OCI-LY1 (cell line): ENCODE measurements at regions not wholly inside any gene's neighbourhood (a gene's known extent, or its start where the extent isn't known, plus 50 kb on each side); places are given as distances from the start of the nearest gene placed in this dataset.
"Not testable (repeated sequence)": the region's sequence is repeated elsewhere in the genome, so short reads cannot be mapped to it uniquely, and the experiment has no call there.

Experiments
- H2AFZ ChIP-seq: fragments of 200-600 bp; sonication (generic), shearing (Covaris generic); 2 replicates; pipeline ENCODE4 v1.6.0; 2014; ENCODE audit warnings: antibody characterized with exemption, mild to moderate bottlenecking, low read length
- H3F3A ChIP-seq: fragments of 200-600 bp; sonication (generic), shearing (Covaris generic); 2 replicates; pipeline ENCODE4 v1.6.0; 2014; ENCODE audit warnings: mild to moderate bottlenecking, antibody characterized with exemption, low read length, moderate library complexity; ENCODE audit not compliant: insufficient read depth
- H3K27ac ChIP-seq: fragments of 200-600 bp; sonication (generic); 2 replicates; pipeline ENCODE4 v1.5.1; 2014; ENCODE audit warnings: low read length, mixed run types, mild to moderate bottlenecking, low read depth; ENCODE audit not compliant: poor library complexity, severe bottlenecking
- H3K27me3 ChIP-seq: fragments of 200-600 bp; sonication (generic); 2 replicates; pipeline ENCODE4 v1.6.0; 2014; ENCODE audit warnings: antibody characterized with exemption, mild to moderate bottlenecking, low read length, moderate library complexity; ENCODE audit not compliant: insufficient read depth
- H3K36me3 ChIP-seq: fragments of 200-600 bp; sonication (generic); 2 replicates; pipeline ENCODE4 v1.6.1; 2014; ENCODE audit warnings: mild to moderate bottlenecking, antibody characterized with exemption, low read length, moderate library complexity, mixed read lengths; ENCODE audit not compliant: insufficient read depth
- H3K4me1 ChIP-seq: fragments of 200-600 bp; sonication (generic); 2 replicates; pipeline ENCODE4 v1.5.1; 2014; ENCODE audit warnings: mild to moderate bottlenecking, low read length, moderate library complexity; ENCODE audit not compliant: insufficient read depth, severe bottlenecking
- H3K4me2 ChIP-seq: fragments of 200-600 bp; sonication (generic), shearing (Covaris generic); 2 replicates; pipeline ENCODE4 v1.6.1; 2014; ENCODE audit warnings: low read length
- H3K4me3 ChIP-seq: fragments of 200-600 bp; sonication (generic); 2 replicates; pipeline ENCODE4 v1.5.1; 2014; ENCODE audit warnings: low read length, low read depth, mild to moderate bottlenecking, mixed read lengths; ENCODE audit not compliant: poor library complexity, severe bottlenecking
- H3K79me2 ChIP-seq: fragments of 200-600 bp; shearing (Covaris generic); 2 replicates; pipeline ENCODE4 v1.6.1; 2016; ENCODE audit warnings: mixed run types, low read length, mixed read lengths; ENCODE audit not compliant: insufficient read depth
- H3K9ac ChIP-seq: fragments of 200-600 bp; sonication (generic), shearing (Covaris generic); 2 replicates; pipeline ENCODE4 v1.6.1; 2014; ENCODE audit warnings: mild to moderate bottlenecking, low read length, mixed read lengths
- H3K9me2 ChIP-seq: fragments of 200-600 bp; sonication (generic), shearing (Covaris generic); 2 replicates; pipeline ENCODE4 v1.6.1; 2014; ENCODE audit warnings: low read depth, mild to moderate bottlenecking, low read length, mixed read lengths
- H3K9me3 ChIP-seq: fragments of 200-600 bp; shearing (Covaris generic); 2 replicates; pipeline ENCODE4 v1.6.1; 2014; ENCODE audit warnings: low read length, mixed read lengths
- H4K20me1 ChIP-seq: fragments of 200-600 bp; sonication (generic), shearing (Covaris generic); 2 replicates; pipeline ENCODE4 v1.6.0; 2016; ENCODE audit warnings: mild to moderate bottlenecking, low read length; ENCODE audit not compliant: insufficient read depth
- EZH2 ChIP-seq: fragments of 200-600 bp; sonication (generic), shearing (Covaris generic); IDR thresholded peaks from 2 replicates; pipeline ENCODE4 v1.8.0; 2017; ENCODE audit warnings: borderline replicate concordance, mixed run types, mild to moderate bottlenecking, antibody characterized with exemption, low read length, moderate library complexity, mixed read lengths
- TF ChIP-seq, protein P1 (sequence below): fragments of 200-600 bp; sonication (generic), shearing (Covaris generic); IDR thresholded peaks from 2 replicates; pipeline ENCODE4 v1.5.1; 2017; ENCODE audit warnings: mild to moderate bottlenecking, antibody characterized with exemption, low read length, moderate library complexity, mixed read lengths

DNA sequence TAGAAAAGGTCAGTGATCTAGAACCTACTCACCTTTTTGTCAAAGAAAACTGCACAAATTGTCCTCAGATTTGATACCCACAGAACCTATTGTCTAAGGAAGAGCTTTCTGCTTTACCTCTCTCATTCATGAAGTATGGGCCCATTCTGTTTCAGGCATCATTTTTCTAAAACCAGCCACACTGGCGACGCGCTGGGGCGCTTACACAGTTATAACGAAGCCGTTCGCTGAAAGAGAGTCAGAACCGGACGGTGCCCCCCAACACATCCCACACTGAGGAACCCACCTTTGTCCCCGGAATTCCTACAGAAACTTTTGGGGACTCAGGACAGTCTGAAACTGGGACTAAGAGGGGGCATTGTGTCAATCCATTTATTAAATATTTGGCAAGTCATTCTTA lies 206.3 kb upstream of the HAAO start:
- Histone ChIP-seq H3K4me3 (no peak overlapping the region), H3K36me3 (no peaks in the 10 kb centered on the region), H3K9me3 (peaks cover 6% of the 10 kb centered on the region), H3K9me2 (no peaks in the 10 kb centered on the region), H3F3A (no peaks in the 10 kb centered on the region), H4K20me1 (no peaks in the 10 kb centered on the region), H3K4me1 (no peaks in the 10 kb centered on the region), H2AFZ (no peak overlapping the region), H3K9ac (no peak overlapping the region), H3K27ac (no peak overlapping the region), H3K79me2 (no peaks in the 10 kb centered on the region), H3K4me2 (no peak overlapping the region), H3K27me3 (0 out of 2 replicates have a peak, but pooled peaks cover 2% of the 10 kb centered on the region)
- TF ChIP-seq, protein P1, sequence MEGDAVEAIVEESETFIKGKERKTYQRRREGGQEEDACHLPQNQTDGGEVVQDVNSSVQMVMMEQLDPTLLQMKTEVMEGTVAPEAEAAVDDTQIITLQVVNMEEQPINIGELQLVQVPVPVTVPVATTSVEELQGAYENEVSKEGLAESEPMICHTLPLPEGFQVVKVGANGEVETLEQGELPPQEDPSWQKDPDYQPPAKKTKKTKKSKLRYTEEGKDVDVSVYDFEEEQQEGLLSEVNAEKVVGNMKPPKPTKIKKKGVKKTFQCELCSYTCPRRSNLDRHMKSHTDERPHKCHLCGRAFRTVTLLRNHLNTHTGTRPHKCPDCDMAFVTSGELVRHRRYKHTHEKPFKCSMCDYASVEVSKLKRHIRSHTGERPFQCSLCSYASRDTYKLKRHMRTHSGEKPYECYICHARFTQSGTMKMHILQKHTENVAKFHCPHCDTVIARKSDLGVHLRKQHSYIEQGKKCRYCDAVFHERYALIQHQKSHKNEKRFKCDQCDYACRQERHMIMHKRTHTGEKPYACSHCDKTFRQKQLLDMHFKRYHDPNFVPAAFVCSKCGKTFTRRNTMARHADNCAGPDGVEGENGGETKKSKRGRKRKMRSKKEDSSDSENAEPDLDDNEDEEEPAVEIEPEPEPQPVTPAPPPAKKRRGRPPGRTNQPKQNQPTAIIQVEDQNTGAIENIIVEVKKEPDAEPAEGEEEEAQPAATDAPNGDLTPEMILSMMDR = no peak
- TF ChIP-seq EZH2 = no peak

DNA sequence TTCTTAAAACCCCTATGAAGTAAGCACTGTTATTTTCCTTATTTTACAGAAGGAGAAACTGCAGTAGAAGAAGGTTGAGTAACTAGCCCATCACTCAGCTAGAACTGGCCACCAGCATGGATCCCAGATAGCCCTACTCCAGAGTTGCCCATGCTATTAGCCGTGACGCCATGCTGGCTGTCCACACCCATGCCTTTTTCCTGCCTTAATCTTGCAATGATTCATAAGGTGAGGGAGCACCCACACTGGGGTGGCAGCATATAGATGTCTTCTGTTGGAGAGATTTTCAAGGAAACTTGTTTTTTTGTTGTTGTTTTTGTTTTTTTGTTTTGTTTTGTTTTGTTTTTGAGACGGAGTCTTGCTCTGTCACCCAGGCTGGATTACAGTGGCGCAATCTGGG lies 204.1 kb upstream of the HAAO start:
- no peaks in the 10 kb centered on the region for H3K27me3 ChIP-seq
- no peak overlapping the region for H3K4me3 ChIP-seq
- no peak overlapping the region for H3K27ac ChIP-seq
- H3K79me2 ChIP-seq = no peaks in the 10 kb centered on the region
- H2AFZ ChIP-seq = no peak overlapping the region
- TF ChIP-seq, protein P1 = no peak
- TF ChIP-seq EZH2 = no peak
- no peak overlapping the region for H3K4me2 ChIP-seq
- no peaks in the 10 kb centered on the region for H3K9me2 ChIP-seq
- no peaks in the 10 kb centered on the region for H3F3A ChIP-seq
- no peaks in the 10 kb centered on the region for H3K4me1 ChIP-seq
- H3K36me3 ChIP-seq = no peaks in the 10 kb centered on the region
- no peak overlapping the region for H3K9ac ChIP-seq
- H4K20me1 ChIP-seq = no peaks in the 10 kb centered on the region
- peaks cover 6% of the 10 kb centered on the region for H3K9me3 ChIP-seq

DNA sequence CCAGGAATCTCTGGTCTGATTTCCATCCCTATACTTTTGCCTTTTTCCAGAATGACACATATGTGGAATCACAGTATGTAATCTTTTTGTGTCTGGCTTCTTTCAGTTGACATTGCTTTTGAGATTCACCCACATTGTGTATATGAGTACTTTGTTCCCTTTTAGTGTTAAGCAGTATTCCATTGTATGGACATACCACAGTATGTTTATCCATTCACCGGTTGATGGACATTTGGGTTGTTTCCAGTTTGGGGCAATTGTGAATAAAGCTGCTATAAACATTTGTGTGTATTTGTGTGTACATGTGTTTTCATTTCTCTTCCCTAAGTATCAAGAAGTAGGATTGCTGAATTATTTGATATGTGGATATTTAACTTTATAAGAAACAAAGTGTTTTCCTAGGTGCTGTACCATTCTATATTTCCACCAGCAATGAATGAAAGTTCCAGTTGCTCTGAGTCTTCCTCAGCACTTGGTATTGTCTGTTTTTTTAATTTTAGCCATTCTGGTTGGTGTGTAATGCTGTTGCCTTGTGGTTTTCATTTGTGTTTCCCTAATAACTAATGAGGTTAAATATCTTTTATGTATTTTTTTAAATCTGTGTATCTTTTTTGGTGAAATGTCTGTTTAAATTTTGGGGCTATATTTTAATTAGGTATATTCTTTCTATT lies 203.5 kb upstream of the HAAO start:
- Histone ChIP-seq H3F3A (no peaks in the 10 kb centered on the region), H3K4me3 (no peak overlapping the region), H3K79me2 (no peaks in the 10 kb centered on the region), H4K20me1 (no peaks in the 10 kb centered on the region), H3K27ac (no peak overlapping the region), H3K9me2 (no peaks in the 10 kb centered on the region), H3K9ac (no peak overlapping the region), H2AFZ (no peak overlapping the region), H3K9me3 (peaks cover 6% of the 10 kb centered on the region), H3K36me3 (no peaks in the 10 kb centered on the region), H3K4me2 (no peak overlapping the region), H3K27me3 (no peaks in the 10 kb centered on the region), H3K4me1 (no peaks in the 10 kb centered on the region)
- TF ChIP-seq EZH2 = no peak
- TF ChIP-seq, protein P1 = no peak

DNA sequence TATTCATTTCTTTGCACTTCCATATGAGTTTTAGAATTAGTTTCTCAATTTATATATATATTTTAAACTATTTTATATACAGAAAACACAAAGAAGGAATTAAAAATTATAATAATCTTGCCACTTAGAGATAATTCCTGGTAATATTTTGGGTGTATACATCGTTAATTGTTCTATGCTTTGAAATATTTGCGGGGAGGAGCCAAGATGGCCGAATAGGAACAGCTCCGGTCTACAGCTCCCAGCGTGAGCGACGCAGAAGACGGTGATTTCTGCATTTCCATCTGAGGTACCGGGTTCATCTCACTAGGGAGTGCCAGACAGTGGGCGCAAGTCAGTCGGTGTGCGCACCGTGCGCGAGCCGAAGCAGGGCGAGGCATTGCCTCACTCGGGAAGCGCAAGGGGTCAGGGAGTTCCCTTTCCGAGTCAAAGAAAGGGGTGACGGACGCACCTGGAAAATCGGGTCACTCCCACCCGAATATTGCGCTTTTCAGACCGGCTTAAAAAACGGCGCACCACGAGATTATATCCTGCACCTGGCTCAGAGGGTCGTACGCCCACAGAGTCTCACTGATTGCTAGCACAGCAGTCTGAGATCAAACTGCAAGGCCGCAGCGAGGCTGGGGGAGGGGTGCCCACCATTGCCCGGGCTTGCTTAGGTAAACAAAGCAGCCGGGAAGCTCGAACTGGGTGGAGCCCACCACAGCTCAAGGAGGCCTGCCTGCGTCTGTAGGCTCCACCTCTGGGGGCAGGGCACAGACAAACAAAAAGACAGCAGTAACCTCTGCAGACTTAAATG lies 197.1 kb upstream of the HAAO start:
- not testable (repeated sequence) for H3K4me3 ChIP-seq, H3F3A ChIP-seq, H3K9me2 ChIP-seq, H4K20me1 ChIP-seq, H3K79me2 ChIP-seq, H3K9ac ChIP-seq, H3K27me3 ChIP-seq, H3K4me1 ChIP-seq, H3K27ac ChIP-seq, H2AFZ ChIP-seq, H3K36me3 ChIP-seq, H3K4me2 ChIP-seq, H3K9me3 ChIP-seq

DNA sequence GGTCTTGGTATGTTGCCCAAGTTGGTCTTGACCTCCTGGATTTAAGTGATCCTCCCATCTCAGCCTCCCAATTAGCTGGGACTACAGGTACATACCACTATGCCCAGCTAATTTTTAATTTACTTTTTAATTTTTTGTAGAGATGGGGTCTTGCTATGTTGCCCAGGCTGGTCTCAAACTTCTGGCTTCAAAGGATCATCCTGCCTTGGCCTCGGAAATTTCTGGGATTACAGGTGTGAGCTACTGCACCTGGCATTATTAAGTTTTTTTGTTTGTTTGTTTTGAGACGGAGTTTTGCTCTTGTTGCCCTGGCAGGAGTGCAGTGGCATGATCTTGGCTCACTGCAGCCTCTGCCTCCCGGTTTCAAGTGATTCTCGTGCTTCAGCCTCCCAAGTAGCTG lies 195.7 kb upstream of the HAAO start:
- not testable (repeated sequence) for H3K4me1 ChIP-seq, H3K9ac ChIP-seq, H3K9me3 ChIP-seq, H2AFZ ChIP-seq, H3K4me2 ChIP-seq, H3K27ac ChIP-seq, H3K4me3 ChIP-seq, H3K27me3 ChIP-seq, H3F3A ChIP-seq, H3K9me2 ChIP-seq, H4K20me1 ChIP-seq, H3K79me2 ChIP-seq, H3K36me3 ChIP-seq
